ENCODE measurements at regions not wholly inside any gene's neighbourhood (a gene's known extent, or its start where the extent isn't known, plus 50 kb on each side); places are given as distances from the start of the nearest gene placed in this dataset.
A peak's percentile ranks its signal among the peaks of the same experiment; 100 is the strongest.

- TF ChIP-seq CTCF (conservative IDR thresholded peaks at IDR 0.05 in 1 of 2, IDR thresholded peaks at IDR 0.05 in 1 of 2; ENCODE audit: extremely low read depth in 1 of 2, insufficient read depth in 1 of 2, low read depth in 1 of 2, low read length in 2 of 2): peak; percentile 48 to 60
- no peak for TF ChIP-seq EZH2 (IDR thresholded peaks at IDR 0.05; ENCODE audit: borderline replicate concordance, low read length)
Measured at GRCh38 chr5:91928754-91929521, 545.8 kb upstream of the ARRDC3 start.
